OCI-LY3 (cell line): ENCODE measurements at regions not wholly inside any gene's neighbourhood (a gene's known extent, or its start where the extent isn't known, plus 50 kb on each side); places are given as distances from the start of the nearest gene placed in this dataset.

ENCODE experiments used
- EZH2phosphoT487 ChIP-seq: fragments of 200-600 bp; shearing (Covaris generic); IDR thresholded peaks from 2 replicates; pipeline ENCODE4 v1.6.1; 2018; ENCODE audit warnings: antibody characterized with exemption, mixed run types, low read depth
- TF ChIP-seq, protein P1 (sequence below): fragments of 200-600, 300-600 bp; sonication (generic); IDR thresholded peaks from 2 replicates; pipeline ENCODE4 v1.5.1; 2014; ENCODE audit warnings: antibody characterized with exemption, low read length, low read depth

DNA sequence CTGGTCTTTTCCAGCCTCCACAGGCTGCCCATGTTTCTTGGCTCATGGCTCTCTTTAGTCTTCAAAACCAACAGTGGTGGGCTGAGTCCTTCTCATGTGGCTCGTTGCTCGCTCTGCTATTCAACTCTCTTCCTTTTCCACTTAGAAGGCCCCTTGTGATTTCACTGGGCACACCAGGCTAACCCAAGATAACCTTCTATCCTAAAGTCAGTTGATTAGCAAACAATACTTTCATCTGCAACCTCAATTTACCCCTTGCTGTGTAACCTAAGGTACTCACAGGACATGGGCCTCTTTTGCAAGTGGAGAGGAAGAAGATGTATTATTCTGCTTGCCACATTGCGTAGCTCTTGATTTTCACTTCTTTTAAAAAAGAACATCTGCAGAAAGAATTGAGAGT is 79.6 kb downstream of the UTRN start:
- TF ChIP-seq, protein P1, sequence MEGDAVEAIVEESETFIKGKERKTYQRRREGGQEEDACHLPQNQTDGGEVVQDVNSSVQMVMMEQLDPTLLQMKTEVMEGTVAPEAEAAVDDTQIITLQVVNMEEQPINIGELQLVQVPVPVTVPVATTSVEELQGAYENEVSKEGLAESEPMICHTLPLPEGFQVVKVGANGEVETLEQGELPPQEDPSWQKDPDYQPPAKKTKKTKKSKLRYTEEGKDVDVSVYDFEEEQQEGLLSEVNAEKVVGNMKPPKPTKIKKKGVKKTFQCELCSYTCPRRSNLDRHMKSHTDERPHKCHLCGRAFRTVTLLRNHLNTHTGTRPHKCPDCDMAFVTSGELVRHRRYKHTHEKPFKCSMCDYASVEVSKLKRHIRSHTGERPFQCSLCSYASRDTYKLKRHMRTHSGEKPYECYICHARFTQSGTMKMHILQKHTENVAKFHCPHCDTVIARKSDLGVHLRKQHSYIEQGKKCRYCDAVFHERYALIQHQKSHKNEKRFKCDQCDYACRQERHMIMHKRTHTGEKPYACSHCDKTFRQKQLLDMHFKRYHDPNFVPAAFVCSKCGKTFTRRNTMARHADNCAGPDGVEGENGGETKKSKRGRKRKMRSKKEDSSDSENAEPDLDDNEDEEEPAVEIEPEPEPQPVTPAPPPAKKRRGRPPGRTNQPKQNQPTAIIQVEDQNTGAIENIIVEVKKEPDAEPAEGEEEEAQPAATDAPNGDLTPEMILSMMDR: no peak
- TF ChIP-seq EZH2phosphoT487: no peak
